ENCODE measurements at regions not wholly inside any gene's neighbourhood (a gene's known extent, or its start where the extent isn't known, plus 50 kb on each side); places are given as distances from the start of the nearest gene placed in this dataset.

DNA sequence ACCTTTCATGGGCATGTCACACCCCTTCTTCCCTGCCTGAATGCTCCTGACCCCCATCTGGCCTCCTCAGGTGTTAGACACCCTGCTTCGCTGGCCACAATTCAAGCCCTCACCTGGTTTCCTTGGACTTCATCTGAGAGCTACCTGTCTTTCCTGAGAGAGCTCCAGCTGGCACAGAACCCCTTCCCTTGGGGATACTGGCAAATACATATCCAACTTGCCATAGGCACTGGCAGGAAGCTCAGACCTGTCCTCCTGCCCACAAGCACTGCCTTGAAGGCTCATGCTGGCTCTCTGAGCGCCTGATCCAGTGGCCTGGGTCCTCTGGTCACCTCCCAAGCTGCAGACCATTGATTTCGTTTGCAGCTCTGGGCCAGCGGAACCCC is 74.1 kb upstream of the MAP4K3 start:
- Histone ChIP-seq H3K9me3 (ENCODE audit: control insufficient read depth, insufficient read depth, low read length) (no peaks in the 10 kb centered on the region), H3K27me3 (ENCODE audit: control insufficient read depth, insufficient read depth, low read length) (no peaks in the 10 kb centered on the region), H3K4me1 (ENCODE audit: control insufficient read depth, insufficient read depth, low read length) (no peaks in the 10 kb centered on the region), H3K27ac (ENCODE audit: low read length) (no peak overlapping the region), H3K4me3 (ENCODE audit: low read length) (no peak overlapping the region), H3K36me3 (ENCODE audit: control insufficient read depth, insufficient read depth, low read length) (no peaks in the 10 kb centered on the region)
- no peaks in the 10 kb centered on the region for H3K9me3 Mint-ChIP-seq
- intact Hi-C loops (cut with micrococcal nuclease) = no loop called here
- no peak overlapping the region for H3K4me3 Mint-ChIP-seq
- no peak for DNase-seq
- H3K36me3 Mint-ChIP-seq = no peaks in the 10 kb centered on the region
- no peak for ATAC-seq
- H3K27ac Mint-ChIP-seq = no peak overlapping the region
- no peaks in the 10 kb centered on the region for H3K27me3 Mint-ChIP-seq (ENCODE audit: low read depth in 2 of 2)
- WGBS (ENCODE audit: insufficient coverage) = 83% methylated on average over 4 of the region's 4 CpGs
- TF ChIP-seq CTCF (IDR thresholded peaks at IDR 0.05) = no peak
- H3K4me1 Mint-ChIP-seq = peaks cover 11 to 21% of the 10 kb centered on the region in 2 donors

DNA sequence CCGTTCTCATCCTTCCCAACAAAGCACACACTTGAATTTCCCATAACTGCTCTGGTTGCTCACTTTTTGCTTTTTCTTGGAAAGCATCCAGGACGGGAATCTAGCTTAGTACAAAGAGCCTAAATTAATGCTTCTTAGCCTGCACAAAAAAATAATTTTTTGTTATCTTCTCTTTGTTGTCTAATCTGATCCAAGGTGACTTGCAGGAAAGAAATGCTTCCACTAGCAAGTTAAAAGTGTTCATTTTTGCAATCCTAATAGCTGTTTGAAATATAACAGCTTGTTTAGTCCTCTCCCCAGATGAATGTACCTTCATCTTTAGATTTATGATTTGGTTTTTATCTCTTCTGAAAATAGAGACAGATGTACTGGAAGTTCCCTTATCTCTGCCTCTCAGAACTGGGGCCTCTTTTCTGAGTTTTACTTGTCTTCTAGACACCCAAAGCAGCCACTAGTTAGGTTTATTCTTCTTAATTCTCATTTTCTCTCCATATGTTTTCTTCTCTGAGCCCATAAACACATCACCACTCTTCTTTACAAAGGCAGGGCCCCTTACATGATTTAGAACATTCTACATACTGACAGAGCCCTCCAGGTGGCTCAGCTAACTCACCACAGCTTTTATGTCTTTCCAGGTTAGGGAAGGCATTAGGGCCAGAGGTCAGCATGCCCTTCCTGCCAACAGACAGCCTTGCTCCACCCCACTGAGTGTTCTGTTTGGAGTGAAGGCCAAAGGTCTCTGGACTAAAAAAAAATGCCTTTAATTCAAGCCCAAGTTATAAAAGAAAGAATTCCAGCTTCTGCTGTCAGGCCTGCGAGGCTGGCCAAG is 74.7 kb upstream of the MAP4K3 start:
- no peak overlapping the region for H3K4me3 ChIP-seq (ENCODE audit: low read length)
- Mint-ChIP-seq H3K36me3 (no peaks in the 10 kb centered on the region), H3K27ac (no peak overlapping the region), H3K4me3 (no peak overlapping the region), H3K9me3 (no peaks in the 10 kb centered on the region), H3K4me1 (peaks cover 11 to 21% of the 10 kb centered on the region in 2 donors), H3K27me3 (ENCODE audit: low read depth in 2 of 2) (no peaks in the 10 kb centered on the region)
- H3K27me3 ChIP-seq (ENCODE audit: control insufficient read depth, insufficient read depth, low read length) = no peaks in the 10 kb centered on the region
- H3K4me1 ChIP-seq (ENCODE audit: control insufficient read depth, insufficient read depth, low read length) = no peaks in the 10 kb centered on the region
- intact Hi-C loops (cut with micrococcal nuclease) = no loop called here
- ATAC-seq (no peak), DNase-seq (no peak)
- H3K9me3 ChIP-seq (ENCODE audit: control insufficient read depth, insufficient read depth, low read length) = no peaks in the 10 kb centered on the region
- no peak for TF ChIP-seq CTCF (IDR thresholded peaks at IDR 0.05)
- WGBS (ENCODE audit: insufficient coverage) = 77% methylated on average over 3 of the region's 3 CpGs
- no peak overlapping the region for H3K27ac ChIP-seq (ENCODE audit: low read length)
- no peaks in the 10 kb centered on the region for H3K36me3 ChIP-seq (ENCODE audit: control insufficient read depth, insufficient read depth, low read length)

GRCh38 chr2:39512434-39512935 is 75.4 kb upstream of the MAP4K3 start:
- no peak for ATAC-seq
- Histone ChIP-seq H3K36me3 (ENCODE audit: control insufficient read depth, insufficient read depth, low read length) (no peaks in the 10 kb centered on the region), H3K4me3 (ENCODE audit: low read length) (no peak overlapping the region), H3K27me3 (ENCODE audit: control insufficient read depth, insufficient read depth, low read length) (no peaks in the 10 kb centered on the region), H3K9me3 (ENCODE audit: control insufficient read depth, insufficient read depth, low read length) (no peaks in the 10 kb centered on the region), H3K4me1 (ENCODE audit: control insufficient read depth, insufficient read depth, low read length) (no peaks in the 10 kb centered on the region), H3K27ac (ENCODE audit: low read length) (no peak overlapping the region)
- no peak for TF ChIP-seq CTCF (IDR thresholded peaks at IDR 0.05)
- Mint-ChIP-seq H3K27me3 (ENCODE audit: low read depth in 2 of 2) (no peaks in the 10 kb centered on the region), H3K9me3 (no peaks in the 10 kb centered on the region), H3K27ac (no peak overlapping the region), H3K4me1 (peaks cover 11 to 21% of the 10 kb centered on the region in 2 donors), H3K36me3 (no peaks in the 10 kb centered on the region), H3K4me3 (no peak overlapping the region)
- intact Hi-C loops (cut with micrococcal nuclease) = no loop called here
- no peak for DNase-seq
- 89% methylated on average over 7 of the region's 7 CpGs for WGBS (ENCODE audit: insufficient coverage)

DNA sequence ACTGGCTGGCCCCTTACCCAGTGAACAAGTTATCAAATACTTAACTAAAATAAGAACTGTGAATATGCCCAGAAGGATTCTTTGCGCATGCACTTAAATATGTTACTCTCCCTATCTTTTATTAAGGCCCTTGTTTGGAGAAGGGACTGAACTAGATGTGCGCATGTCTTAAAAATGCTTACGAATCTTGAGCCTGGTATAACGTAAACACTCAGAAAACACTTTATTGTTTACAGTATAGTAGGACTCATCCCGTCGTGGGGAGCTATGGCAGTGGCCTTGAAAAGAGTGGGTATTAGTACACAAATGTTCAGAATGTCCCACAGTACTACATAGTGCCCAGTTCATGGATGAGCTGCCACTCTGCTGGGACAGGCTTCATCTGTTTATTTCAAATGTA is 75.9 kb upstream of the MAP4K3 start:
- no peak for TF ChIP-seq CTCF (IDR thresholded peaks at IDR 0.05)
- H3K9me3 ChIP-seq (ENCODE audit: control insufficient read depth, insufficient read depth, low read length) = no peaks in the 10 kb centered on the region
- H3K27me3 Mint-ChIP-seq (ENCODE audit: low read depth in 2 of 2) = no peaks in the 10 kb centered on the region
- DNase-seq = no peak
- no peaks in the 10 kb centered on the region for H3K4me1 ChIP-seq (ENCODE audit: control insufficient read depth, insufficient read depth, low read length)
- no peak overlapping the region for H3K4me3 Mint-ChIP-seq
- H3K4me1 Mint-ChIP-seq = peaks cover 11 to 21% of the 10 kb centered on the region in 2 donors
- intact Hi-C loops (cut with micrococcal nuclease) = no loop called here
- H3K27me3 ChIP-seq (ENCODE audit: control insufficient read depth, insufficient read depth, low read length) = no peaks in the 10 kb centered on the region
- no peak for ATAC-seq
- H3K9me3 Mint-ChIP-seq = no peaks in the 10 kb centered on the region
- no peaks in the 10 kb centered on the region for H3K36me3 ChIP-seq (ENCODE audit: control insufficient read depth, insufficient read depth, low read length)
- H3K27ac ChIP-seq (ENCODE audit: low read length) = no peak overlapping the region
- no peaks in the 10 kb centered on the region for H3K36me3 Mint-ChIP-seq
- WGBS (ENCODE audit: insufficient coverage) = 97% methylated on average over 6 of the region's 6 CpGs
- H3K4me3 ChIP-seq (ENCODE audit: low read length) = no peak overlapping the region
- H3K27ac Mint-ChIP-seq = no peak overlapping the region

Measured in natural killer cell (primary cell).